K562 (cell line): ENCODE measurements at regions not wholly inside any gene's neighbourhood (a gene's known extent, or its start where the extent isn't known, plus 50 kb on each side); places are given as distances from the start of the nearest gene placed in this dataset.

Source experiments
- BHLHE40 ChIP-seq: IDR thresholded peaks from 2 replicates; pipeline ENCODE4 v1.6.1; 2011; ENCODE audit warnings: low read length, improper control_type of control experiment
- CBX1 ChIP-seq: sonication (generic); IDR thresholded peaks from 2 replicates; pipeline ENCODE4 v1.6.1; 2016; ENCODE audit warnings: antibody characterized with exemption, low read depth, mild to moderate bottlenecking
- MTA2 ChIP-seq: fragments of 450-650 bp; IDR thresholded peaks from 2 replicates; pipeline ENCODE4 v1.6.1; 2016; ENCODE audit warnings: low read depth
- MYNN ChIP-seq, 2 experiments: sonication (generic); formaldehyde crosslinking in 1 of 2; IDR thresholded peaks; 2 replicates each; pipeline versions ENCODE4 v1.5.0 to v1.6.1; 2016 to 2020; ENCODE audit warnings: antibody characterized with exemption in 1 of 2, missing genetic modification reagents in 1 of 2
- NR4A1 ChIP-seq, 2 experiments: fragments of 250-450 bp in 1 of 2; fragments of 450-650 bp in 1 of 2; sonication (Bioruptor Pico) in 1 of 2; IDR thresholded peaks; 2 replicates each; pipeline versions ENCODE4 v1.4.0 to v1.6.1; 2016 to 2020; ENCODE audit warnings: mild to moderate bottlenecking in 2 of 2, missing compliant biosample characterization in 1 of 2, missing genetic modification characterization in 1 of 2, moderate library complexity in 1 of 2
- PCBP2 ChIP-seq: fragments of 200-400 bp; formaldehyde crosslinking; IDR thresholded peaks from 2 replicates; pipeline ENCODE4 v1.6.1; 2018; ENCODE audit warnings: low read length, low read depth, mild to moderate bottlenecking, moderate library complexity; ENCODE audit not compliant: poor library complexity, severe bottlenecking
- RFX5 ChIP-seq: IDR thresholded peaks from 2 replicates; pipeline ENCODE4 v1.6.1; 2011; ENCODE audit warnings: low read depth, mild to moderate bottlenecking, improper control_type of control experiment, low read length
- SMARCB1 ChIP-seq: IDR thresholded peaks from 2 replicates; pipeline ENCODE4 v1.6.1; 2011; ENCODE audit warnings: improper control_type of control experiment, low read depth; ENCODE audit not compliant: insufficient read length
- SP1 ChIP-seq: sonication (generic); formaldehyde crosslinking; IDR thresholded peaks from 2 replicates; pipeline ENCODE4 v1.8.1; 2022; ENCODE audit warnings: mild to moderate bottlenecking, missing genetic modification reagents
- SRSF3 ChIP-seq: fragments of 200-400 bp; formaldehyde crosslinking; IDR thresholded peaks from 2 replicates; pipeline ENCODE4 v1.6.1; 2016; ENCODE audit warnings: mild to moderate bottlenecking, low read length, moderate library complexity; ENCODE audit not compliant: insufficient read depth
- THRAP3 ChIP-seq: fragments of 450-650 bp; IDR thresholded peaks from 2 replicates; pipeline ENCODE4 v1.6.1; 2016; ENCODE audit warnings: mild to moderate bottlenecking, inconsistent platforms, borderline replicate concordance
- ZBTB8A ChIP-seq: fragments of 450-650 bp; IDR thresholded peaks from 2 replicates; pipeline ENCODE4 v1.6.1; 2018; ENCODE audit warnings: mild to moderate bottlenecking, moderate library complexity; ENCODE audit not compliant: partially characterized antibody
- ZFX ChIP-seq: sonication (generic); formaldehyde crosslinking; IDR thresholded peaks from 2 replicates; pipeline ENCODE4 v1.8.0; 2022; ENCODE audit warnings: mild to moderate bottlenecking, missing genetic modification reagents, moderate library complexity
- ZNF143 ChIP-seq: sonication (generic); formaldehyde crosslinking; IDR thresholded peaks from 2 replicates; pipeline ENCODE4 v1.9.0; 2022; ENCODE audit warnings: mild to moderate bottlenecking, missing genetic modification reagents
- TF ChIP-seq, protein P1 (sequence below): IDR thresholded peaks from 3 replicates; pipeline ENCODE4 v1.6.1; 2011; ENCODE audit warnings: borderline replicate concordance, mild to moderate bottlenecking; ENCODE audit not compliant: insufficient read length, insufficient read depth
- TF ChIP-seq, protein P2 (sequence below), 2 experiments: fragments of 450-650 bp; IDR thresholded peaks; 2 replicates each; pipeline ENCODE4 v1.6.1; 2016; ENCODE audit warnings: mild to moderate bottlenecking in 2 of 2, borderline replicate concordance in 1 of 2, low read depth in 1 of 2, moderate library complexity in 1 of 2

DNA sequence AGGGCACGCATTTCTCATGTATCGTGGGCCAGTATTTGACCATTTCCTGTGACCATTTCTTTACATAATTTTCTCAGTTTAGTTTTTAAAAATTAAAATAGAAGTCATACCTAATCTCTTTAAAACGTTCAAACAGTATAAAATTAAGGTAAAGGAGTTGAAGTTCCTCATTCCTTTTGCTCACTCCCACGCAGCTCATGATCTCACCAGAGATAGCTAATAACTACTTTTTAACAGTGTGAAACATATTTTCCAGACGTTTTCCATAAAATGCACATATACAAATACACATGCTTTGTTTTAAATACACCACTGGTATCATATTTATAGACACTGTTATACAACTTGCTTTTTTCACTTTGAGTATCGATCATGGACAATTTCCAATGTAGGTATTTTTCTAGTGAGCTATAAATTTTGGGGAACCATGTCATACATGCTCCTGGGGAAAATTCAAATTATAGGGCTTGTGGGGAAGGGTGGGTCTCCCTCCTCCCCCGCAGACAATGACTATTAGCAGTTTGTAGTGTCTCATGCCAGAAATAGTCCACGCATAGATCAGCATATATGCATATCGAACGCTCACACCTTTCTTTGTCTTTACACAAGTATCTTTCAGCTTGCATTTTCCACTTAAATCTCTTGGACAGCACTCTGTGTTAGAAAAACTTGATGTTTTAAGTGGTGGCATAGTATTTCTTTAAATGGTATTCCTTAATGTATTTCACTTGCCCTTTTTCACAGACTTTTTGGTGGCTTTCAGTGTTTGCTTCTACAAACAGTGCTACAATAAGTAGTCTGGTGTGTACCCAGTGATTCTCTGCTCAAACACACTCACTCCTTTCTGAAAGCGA, 145.5 kb upstream of the ZNF217 start (continued):
- TF ChIP-seq NR4A1 (CRISPR knock-in tag; IDR thresholded peaks at IDR 0.05) (no peak), NR4A1 (tag; IDR thresholded peaks at IDR 0.05) (no peak), MYNN (IDR thresholded peaks at IDR 0.05) (no peak), MYNN (CRISPR knock-in tag; IDR thresholded peaks at IDR 0.05) (no peak), ZNF143 (no peak), SMARCB1 (peak; percentile 93), MTA2 (no peak), SRSF3 (no peak), SP1 (CRISPR knock-in tag) (no peak), CBX1 (no peak), RFX5 (peak; percentile 43; the same call in 1 of the 2 replicates), THRAP3 (no peak), PCBP2 (no peak), ZFX (CRISPR knock-in tag) (no peak), ZBTB8A (no peak), BHLHE40 (no peak)
- TF ChIP-seq, protein P1, sequence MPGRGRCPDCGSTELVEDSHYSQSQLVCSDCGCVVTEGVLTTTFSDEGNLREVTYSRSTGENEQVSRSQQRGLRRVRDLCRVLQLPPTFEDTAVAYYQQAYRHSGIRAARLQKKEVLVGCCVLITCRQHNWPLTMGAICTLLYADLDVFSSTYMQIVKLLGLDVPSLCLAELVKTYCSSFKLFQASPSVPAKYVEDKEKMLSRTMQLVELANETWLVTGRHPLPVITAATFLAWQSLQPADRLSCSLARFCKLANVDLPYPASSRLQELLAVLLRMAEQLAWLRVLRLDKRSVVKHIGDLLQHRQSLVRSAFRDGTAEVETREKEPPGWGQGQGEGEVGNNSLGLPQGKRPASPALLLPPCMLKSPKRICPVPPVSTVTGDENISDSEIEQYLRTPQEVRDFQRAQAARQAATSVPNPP: no peak
- TF ChIP-seq, protein P2, sequence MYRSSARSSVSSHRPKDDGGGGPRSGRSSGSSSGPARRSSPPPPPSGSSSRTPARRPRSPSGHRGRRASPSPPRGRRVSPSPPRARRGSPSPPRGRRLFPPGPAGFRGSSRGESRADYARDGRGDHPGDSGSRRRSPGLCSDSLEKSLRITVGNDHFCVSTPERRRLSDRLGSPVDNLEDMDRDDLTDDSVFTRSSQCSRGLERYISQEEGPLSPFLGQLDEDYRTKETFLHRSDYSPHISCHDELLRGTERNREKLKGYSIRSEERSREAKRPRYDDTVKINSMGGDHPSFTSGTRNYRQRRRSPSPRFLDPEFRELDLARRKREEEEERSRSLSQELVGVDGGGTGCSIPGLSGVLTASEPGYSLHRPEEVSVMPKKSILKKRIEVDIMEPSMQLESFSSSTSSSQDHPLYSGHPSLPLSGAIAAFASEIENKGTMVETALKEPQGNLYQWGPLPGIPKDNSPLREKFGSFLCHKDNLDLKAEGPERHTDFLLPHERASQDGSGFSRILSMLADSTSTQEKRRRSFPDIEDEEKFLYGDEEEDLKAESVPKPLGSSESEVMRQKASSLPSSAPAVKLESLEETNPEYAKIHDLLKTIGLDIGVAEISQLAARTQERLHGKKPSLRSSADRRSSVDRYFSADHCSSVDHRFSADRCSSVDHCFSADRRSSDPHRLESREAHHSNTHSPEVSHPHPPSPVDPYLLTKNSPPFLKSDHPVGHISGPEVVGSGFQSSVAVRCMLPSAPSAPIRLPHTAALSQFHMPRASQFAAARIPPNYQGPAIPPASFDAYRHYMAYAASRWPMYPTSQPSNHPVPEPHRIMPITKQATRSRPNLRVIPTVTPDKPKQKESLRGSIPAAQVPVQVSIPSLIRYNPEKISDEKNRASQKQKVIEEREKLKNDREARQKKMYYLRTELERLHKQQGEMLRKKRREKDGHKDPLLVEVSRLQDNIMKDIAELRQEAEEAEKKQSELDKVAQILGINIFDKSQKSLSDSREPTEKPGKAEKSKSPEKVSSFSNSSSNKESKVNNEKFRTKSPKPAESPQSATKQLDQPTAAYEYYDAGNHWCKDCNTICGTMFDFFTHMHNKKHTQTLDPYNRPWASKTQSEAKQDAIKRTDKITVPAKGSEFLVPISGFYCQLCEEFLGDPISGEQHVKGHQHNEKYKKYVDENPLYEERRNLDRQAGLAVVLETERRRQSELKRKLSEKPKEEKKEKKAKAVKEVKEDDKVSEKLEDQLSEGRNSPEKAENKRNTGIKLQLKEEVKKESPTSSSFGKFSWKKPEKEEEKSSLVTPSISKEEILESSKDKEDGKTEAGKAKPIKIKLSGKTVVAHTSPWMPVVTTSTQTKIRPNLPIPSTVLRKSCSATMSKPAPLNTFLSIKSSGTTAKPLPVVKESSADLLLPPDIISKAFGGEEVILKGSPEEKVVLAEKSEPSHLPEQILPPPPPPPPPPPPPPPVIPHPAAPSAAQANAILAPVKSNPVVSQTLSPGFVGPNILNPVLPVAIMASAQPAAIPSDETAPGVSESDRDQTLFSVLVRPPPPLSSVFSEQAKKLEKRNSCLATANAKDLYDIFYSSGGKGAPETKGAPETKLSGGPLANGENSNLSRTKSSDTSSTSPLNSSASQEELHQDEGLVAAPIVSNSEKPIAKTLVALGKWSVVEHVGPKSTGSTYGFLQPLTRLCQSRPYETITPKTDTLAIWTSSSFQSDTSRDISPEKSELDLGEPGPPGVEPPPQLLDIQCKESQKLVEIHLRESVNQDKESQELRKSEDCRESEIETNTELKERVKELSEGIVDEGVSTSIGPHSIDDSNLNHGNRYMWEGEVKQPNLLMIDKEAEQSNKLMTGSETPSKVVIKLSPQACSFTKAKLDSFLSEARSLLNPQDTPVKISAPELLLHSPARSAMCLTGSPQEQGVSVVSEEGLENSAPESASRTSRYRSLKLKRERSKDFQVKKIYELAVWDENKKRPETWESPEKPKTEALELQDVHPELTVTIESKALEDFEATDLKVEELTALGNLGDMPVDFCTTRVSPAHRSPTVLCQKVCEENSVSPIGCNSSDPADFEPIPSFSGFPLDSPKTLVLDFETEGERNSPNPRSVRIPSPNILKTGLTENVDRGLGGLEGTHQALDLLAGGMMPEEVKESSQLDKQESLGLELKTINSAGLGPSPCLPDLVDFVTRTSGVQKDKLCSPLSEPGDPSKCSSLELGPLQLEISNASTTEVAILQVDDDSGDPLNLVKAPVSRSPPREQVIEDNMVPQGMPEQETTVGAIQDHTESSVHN (IDR thresholded peaks at IDR 0.05; ENCODE audit: borderline replicate concordance in 1 of 2, low read depth in 1 of 2): peak in 1 of 2 experiments; percentile 70; a peak in 1 of 4 replicates
